ENCODE measurements at regions not wholly inside any gene's neighbourhood (a gene's known extent, or its start where the extent isn't known, plus 50 kb on each side); places are given as distances from the start of the nearest gene placed in this dataset.

DNA sequence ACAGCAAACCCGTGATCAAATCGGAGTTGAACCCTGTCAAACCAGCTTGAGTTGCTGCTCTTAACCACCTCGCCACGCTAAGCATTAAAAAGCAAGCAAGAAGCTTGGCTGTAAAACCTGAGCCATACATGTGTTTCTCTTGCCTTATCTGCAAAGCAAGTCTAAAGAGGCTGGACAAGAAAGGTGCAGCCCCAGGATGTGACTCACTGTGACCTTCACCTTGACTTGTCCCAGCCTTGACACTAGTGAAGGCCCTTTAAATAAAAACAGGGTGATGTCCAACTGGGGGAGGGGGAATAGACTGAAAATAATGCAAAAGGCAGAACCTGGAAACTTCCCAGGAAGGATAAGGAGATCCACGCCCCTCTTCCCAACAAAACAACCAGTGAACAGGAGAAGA is 127.6 kb upstream of the NPAS2 start:
- Histone ChIP-seq H3K4me1 (ENCODE audit: control insufficient read depth, extremely low read depth, insufficient read depth, low read length) (no peaks in the 10 kb centered on the region), H3K79me2 (ENCODE audit: control insufficient read depth, insufficient read depth, low read length) (no peaks in the 10 kb centered on the region), H3K27ac (ENCODE audit: insufficient read depth, low read depth, low read length) (no peak overlapping the region), H3K9me3 (replicated peaks; ENCODE audit: control insufficient read depth, insufficient read depth, low read length) (no peaks in the 10 kb centered on the region), H3K9me1 (replicated peaks; ENCODE audit: control insufficient read depth, extremely low read depth, insufficient read depth, low read length) (no peaks in the 10 kb centered on the region), H3K36me3 (ENCODE audit: control insufficient read depth in 2 of 2, extremely low read depth in 1 of 2, insufficient read depth in 2 of 2, low read length in 2 of 2) (no peaks in the 10 kb centered on the region), H3K27me3 (ENCODE audit: control insufficient read depth in 2 of 2, insufficient read depth in 2 of 2, low read length in 2 of 2) (peaks cover 8 to 11% of the 10 kb centered on the region in 2 experiments), H3K4me3 (replicated peaks in 1 of 3; ENCODE audit: insufficient read depth in 1 of 3, low read depth in 1 of 3, low read length in 3 of 3) (no peak overlapping the region), H4K20me1 (replicated peaks; ENCODE audit: control insufficient read depth, extremely low read depth, insufficient read depth, low read length) (no peaks in the 10 kb centered on the region), H3K9ac (replicated peaks; ENCODE audit: extremely low read depth, insufficient read depth, low read length) (no peak overlapping the region), H3K4me2 (ENCODE audit: insufficient read depth, low read length) (no peak overlapping the region), H2AFZ (ENCODE audit: low read depth, low read length) (no peak overlapping the region)
- FAIRE-seq (no peak), DNase-seq (ENCODE audit: low read depth, low spot score) (no peak)
- intact Hi-C loops (cut with micrococcal nuclease) (no loop called here), dilution Hi-C loops (cut with MboI; ENCODE audit: extremely low pct_ligation_motif_present, low sequenced_read_pairs) (no loop called here)
- no peak for TF ChIP-seq CTCF (IDR thresholded peaks at IDR 0.05; ENCODE audit: extremely low read depth in 1 of 2, insufficient read depth in 1 of 2, low read depth in 1 of 2, low read length in 2 of 2)
- no peak for TF ChIP-seq POLR2A (IDR thresholded peaks at IDR 0.05; ENCODE audit: low read depth, low read length)
- POLR2A ChIA-PET: no interaction called here
- no TSS peak for BruUV-seq (replicated peaks)
- CTCF ChIA-PET: no interaction called here

DNA sequence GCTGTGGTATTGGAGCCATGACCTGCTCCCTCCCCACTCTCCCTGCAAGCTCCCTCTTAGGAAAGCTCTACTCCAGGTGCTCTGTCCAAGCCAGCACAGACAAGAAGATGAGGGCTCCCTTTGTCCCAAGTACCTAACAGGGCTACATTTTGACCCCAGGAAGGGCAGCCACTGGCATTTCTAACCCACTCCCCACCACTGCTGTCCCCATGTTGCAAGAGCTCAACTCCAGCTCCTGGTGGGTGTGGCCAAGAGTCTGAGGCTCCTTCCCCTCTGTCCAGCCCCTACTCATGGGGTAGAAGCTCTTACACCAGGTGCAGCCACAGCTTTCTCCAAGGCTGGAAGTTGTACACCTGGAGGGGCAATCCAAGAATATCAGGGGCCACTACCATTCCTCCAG is 127.0 kb upstream of the NPAS2 start:
- Histone ChIP-seq H3K27ac (ENCODE audit: insufficient read depth, low read depth, low read length) (no peak overlapping the region), H3K9me3 (replicated peaks; ENCODE audit: control insufficient read depth, insufficient read depth, low read length) (no peaks in the 10 kb centered on the region), H3K36me3 (ENCODE audit: control insufficient read depth in 2 of 2, extremely low read depth in 1 of 2, insufficient read depth in 2 of 2, low read length in 2 of 2) (no peaks in the 10 kb centered on the region), H3K9ac (replicated peaks; ENCODE audit: extremely low read depth, insufficient read depth, low read length) (no peak overlapping the region), H2AFZ (ENCODE audit: low read depth, low read length) (no peak overlapping the region), H4K20me1 (replicated peaks; ENCODE audit: control insufficient read depth, extremely low read depth, insufficient read depth, low read length) (no peaks in the 10 kb centered on the region), H3K4me2 (ENCODE audit: insufficient read depth, low read length) (no peak overlapping the region), H3K27me3 (ENCODE audit: control insufficient read depth in 2 of 2, insufficient read depth in 2 of 2, low read length in 2 of 2) (peaks cover 8 to 12% of the 10 kb centered on the region in 2 experiments), H3K4me1 (ENCODE audit: control insufficient read depth, extremely low read depth, insufficient read depth, low read length) (no peaks in the 10 kb centered on the region), H3K79me2 (ENCODE audit: control insufficient read depth, insufficient read depth, low read length) (no peaks in the 10 kb centered on the region), H3K9me1 (replicated peaks; ENCODE audit: control insufficient read depth, extremely low read depth, insufficient read depth, low read length) (no peaks in the 10 kb centered on the region), H3K4me3 (replicated peaks in 1 of 3; ENCODE audit: insufficient read depth in 1 of 3, low read depth in 1 of 3, low read length in 3 of 3) (no peak overlapping the region)
- DNase-seq (ENCODE audit: low read depth, low spot score) (no peak), FAIRE-seq (no peak)
- TF ChIP-seq CTCF (IDR thresholded peaks at IDR 0.05; ENCODE audit: extremely low read depth in 1 of 2, insufficient read depth in 1 of 2, low read depth in 1 of 2, low read length in 2 of 2) (no peak), JUN (IDR thresholded peaks at IDR 0.05; ENCODE audit: borderline replicate concordance, insufficient read depth, insufficient read length, low read depth) (no peak), EZH2 (IDR thresholded peaks at IDR 0.05; ENCODE audit: borderline replicate concordance, low read depth, low read length, severe bottlenecking) (no peak), FOS (IDR thresholded peaks at IDR 0.05; ENCODE audit: borderline replicate concordance, insufficient read depth, low read length) (no peak), MYC (IDR thresholded peaks at IDR 0.05; ENCODE audit: low read depth, low read length) (no peak), MAX (IDR thresholded peaks at IDR 0.05; ENCODE audit: insufficient read depth, insufficient read length) (no peak), POLR2AphosphoS5 (IDR thresholded peaks at IDR 0.05; ENCODE audit: insufficient read depth, low read depth, low read length) (no peak), POLR2A (IDR thresholded peaks at IDR 0.05; ENCODE audit: low read depth, low read length) (no peak), GATA2 (IDR thresholded peaks at IDR 0.05; ENCODE audit: insufficient read depth, insufficient read length, low read depth, low read length) (no peak)
- no TSS peak for BruUV-seq (replicated peaks)
- POLR2A ChIA-PET: no interaction called here
- intact Hi-C loops (cut with micrococcal nuclease) (no loop called here), dilution Hi-C loops (cut with MboI; ENCODE audit: extremely low pct_ligation_motif_present, low sequenced_read_pairs) (no loop called here)
- CTCF ChIA-PET: no interaction called here
